Mucosa of rectum (tissue), 2 donors: ENCODE measurements at regions not wholly inside any gene's neighbourhood (a gene's known extent, or its start where the extent isn't known, plus 50 kb on each side); places are given as distances from the start of the nearest gene placed in this dataset.
A peak's percentile ranks its signal among the peaks of the same experiment; 100 is the strongest.

Experiments
- H3K27ac ChIP-seq, 2 donors: one replicate each; pipeline ENCODE4 v1.7.0; 2013; ENCODE audit warnings: inconsistent platforms in 2 of 2, low read depth in 2 of 2, low read length in 2 of 2
- H3K27me3 ChIP-seq, 2 donors: one replicate each; pipeline ENCODE4 v1.7.0; 2013; ENCODE audit warnings: low read length in 2 of 2; ENCODE audit not compliant: control insufficient read depth in 2 of 2, insufficient read depth in 2 of 2
- H3K36me3 ChIP-seq, 2 donors: one replicate each; pipeline ENCODE4 v1.7.0; 2013; ENCODE audit warnings: low read length in 2 of 2; ENCODE audit not compliant: control insufficient read depth in 2 of 2, insufficient read depth in 2 of 2
- H3K4me1 ChIP-seq, 2 donors: one replicate each; pipeline ENCODE4 v1.7.0; 2013; ENCODE audit warnings: low read length in 2 of 2, mild to moderate bottlenecking in 1 of 2; ENCODE audit not compliant: control insufficient read depth in 2 of 2, insufficient read depth in 2 of 2
- H3K4me3 ChIP-seq, 2 donors: one replicate each; pipeline ENCODE4 v1.7.0; 2013; ENCODE audit warnings: low read length in 2 of 2
- H3K9ac ChIP-seq, 2 donors: one replicate each; pipeline ENCODE4 v1.7.0; 2013; ENCODE audit warnings: low read length in 2 of 2, low read depth in 1 of 2, mild to moderate bottlenecking in 1 of 2
- H3K9me3 ChIP-seq, 2 donors: one replicate each; pipeline ENCODE4 v1.7.0; 2013; ENCODE audit warnings: low read length in 2 of 2; ENCODE audit not compliant: control insufficient read depth in 2 of 2
- donor health status: healthy.
- donor health status: Normal muscosa, but diverticular disease.

DNA sequence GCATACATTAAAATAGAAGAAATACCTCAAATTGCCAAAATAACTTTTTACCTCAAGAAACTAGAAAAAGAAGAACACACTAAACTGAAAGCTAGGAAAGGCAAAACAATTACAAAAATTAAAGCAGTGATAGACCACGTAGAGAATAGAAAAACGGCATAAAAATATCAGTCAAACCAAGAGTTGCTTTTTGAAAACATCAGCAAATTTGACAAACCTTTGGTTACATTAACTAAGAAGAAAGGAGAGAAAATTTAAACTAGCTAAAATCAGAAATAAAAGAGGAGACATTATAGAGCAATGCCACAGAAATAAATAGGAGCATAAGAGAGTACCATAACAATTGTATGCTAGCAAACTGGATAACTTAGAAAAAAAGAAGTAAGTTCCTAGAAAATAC lies 553.8 kb downstream of the CCER1 start:
- Histone ChIP-seq H3K27ac (no peak overlapping the region), H3K36me3 (no peaks in the 10 kb centered on the region), H3K27me3 (no peaks in the 10 kb centered on the region), H3K4me1 (peaks cover 0 to 4% of the 10 kb centered on the region in 2 donors), H3K4me3 (no peak overlapping the region), H3K9ac (no peak overlapping the region), H3K9me3 (no peaks in the 10 kb centered on the region)

DNA sequence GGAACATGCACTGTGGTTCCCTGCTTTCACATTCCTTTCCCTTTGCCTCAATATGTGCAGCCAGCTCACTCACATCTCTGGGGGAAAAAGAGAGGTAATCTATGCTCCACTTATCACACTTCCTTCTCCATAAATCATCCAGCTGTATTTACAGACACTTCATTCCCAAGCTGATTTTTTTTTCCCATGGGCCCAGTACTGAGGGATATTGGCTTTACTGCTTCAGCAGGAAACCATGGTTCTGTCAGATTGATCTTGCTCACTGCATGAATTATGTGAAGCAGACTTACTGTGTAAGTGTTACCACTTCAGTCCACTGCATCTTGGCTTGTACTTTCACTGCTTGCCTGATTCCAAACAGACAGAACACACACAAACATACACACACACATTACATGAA lies 555.6 kb downstream of the CCER1 start:
- no peak overlapping the region for H3K27ac ChIP-seq
- no peaks in the 10 kb centered on the region for H3K9me3 ChIP-seq
- peaks cover 0 to 4% of the 10 kb centered on the region in 2 donors for H3K4me1 ChIP-seq
- no peaks in the 10 kb centered on the region for H3K27me3 ChIP-seq
- no peak overlapping the region for H3K9ac ChIP-seq
- H3K4me3 ChIP-seq: no peak overlapping the region
- no peaks in the 10 kb centered on the region for H3K36me3 ChIP-seq

DNA sequence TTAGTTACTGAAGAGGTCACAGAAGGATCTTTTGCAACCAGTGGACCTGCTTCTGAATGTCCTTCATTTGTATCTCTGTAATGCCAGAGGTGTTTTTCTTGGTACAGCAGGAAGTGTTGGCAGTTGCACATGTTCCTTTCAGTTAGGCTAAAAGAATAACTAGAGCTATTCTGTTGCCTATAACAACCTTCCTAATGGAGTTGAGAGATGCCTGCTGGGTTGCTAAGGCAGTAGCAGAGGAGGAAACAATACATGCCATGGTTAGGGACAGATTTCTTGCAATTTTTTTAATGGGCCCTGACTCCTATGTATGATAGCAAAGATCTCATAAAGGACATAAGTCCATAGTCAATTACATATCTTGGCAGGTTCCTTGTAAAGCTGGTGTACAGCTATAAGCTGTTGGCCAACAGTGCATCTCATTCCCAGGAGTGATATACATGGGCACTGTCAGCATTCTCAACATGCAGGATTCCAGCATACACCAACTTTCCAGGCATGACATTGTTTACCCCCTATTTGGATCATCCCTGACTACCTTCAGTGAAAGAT lies 556.6 kb downstream of the CCER1 start:
- Histone ChIP-seq H3K9ac (no peak overlapping the region), H3K27me3 (no peaks in the 10 kb centered on the region), H3K27ac (no peak overlapping the region), H3K9me3 (no peaks in the 10 kb centered on the region), H3K4me1 (peaks cover 0 to 4% of the 10 kb centered on the region in 2 donors), H3K36me3 (no peaks in the 10 kb centered on the region), H3K4me3 (no peak overlapping the region)

DNA sequence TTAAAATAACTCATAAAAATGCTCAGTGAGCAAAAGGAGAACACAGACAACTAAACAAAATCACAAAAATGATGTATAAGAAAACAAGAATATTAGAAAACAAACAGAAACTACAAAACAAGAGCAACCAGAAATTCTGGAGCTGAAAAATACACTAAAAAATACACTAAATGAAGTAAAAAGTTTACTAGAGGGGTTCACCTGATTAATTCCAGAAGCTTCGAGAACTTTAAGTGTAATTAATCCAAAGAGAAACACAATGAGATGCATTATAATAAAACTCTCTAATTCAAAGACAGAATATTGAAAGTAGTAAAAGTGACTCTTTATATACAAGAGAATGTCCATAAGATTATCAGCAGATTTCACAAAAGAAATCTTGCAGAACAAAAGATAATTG lies 558.4 kb downstream of the CCER1 start:
- no peaks in the 10 kb centered on the region for H3K27me3 ChIP-seq
- H3K4me1 ChIP-seq: peaks cover 0 to 4% of the 10 kb centered on the region in 2 donors
- no peaks in the 10 kb centered on the region for H3K36me3 ChIP-seq

DNA sequence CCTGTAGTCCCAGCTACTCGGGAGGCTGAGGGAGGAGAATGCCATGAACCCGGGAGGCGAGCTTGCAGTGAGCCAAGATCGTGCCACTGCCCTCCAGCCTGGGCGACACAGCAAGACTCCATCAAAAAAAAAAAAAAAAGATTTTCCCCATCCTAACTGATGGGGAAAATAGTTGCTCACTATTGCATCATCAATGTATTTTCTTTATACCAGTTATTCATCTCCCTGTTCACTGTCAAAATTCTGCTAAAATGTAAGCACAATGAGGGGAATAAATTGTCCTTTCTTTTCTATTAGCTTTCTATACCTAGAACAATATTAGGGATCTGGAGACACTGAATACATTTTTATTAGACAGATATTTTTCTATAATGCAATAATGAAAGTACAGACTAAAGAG lies 561.3 kb downstream of the CCER1 start:
- H3K4me3 ChIP-seq: no peak overlapping the region
- no peaks in the 10 kb centered on the region for H3K4me1 ChIP-seq

More for the DNA sequence above, 558.4 kb downstream of the CCER1 start:
- Histone ChIP-seq H3K9me3 (no peaks in the 10 kb centered on the region), H3K4me3 (no peak overlapping the region), H3K9ac (no peak overlapping the region), H3K27ac (no peak overlapping the region)

DNA sequence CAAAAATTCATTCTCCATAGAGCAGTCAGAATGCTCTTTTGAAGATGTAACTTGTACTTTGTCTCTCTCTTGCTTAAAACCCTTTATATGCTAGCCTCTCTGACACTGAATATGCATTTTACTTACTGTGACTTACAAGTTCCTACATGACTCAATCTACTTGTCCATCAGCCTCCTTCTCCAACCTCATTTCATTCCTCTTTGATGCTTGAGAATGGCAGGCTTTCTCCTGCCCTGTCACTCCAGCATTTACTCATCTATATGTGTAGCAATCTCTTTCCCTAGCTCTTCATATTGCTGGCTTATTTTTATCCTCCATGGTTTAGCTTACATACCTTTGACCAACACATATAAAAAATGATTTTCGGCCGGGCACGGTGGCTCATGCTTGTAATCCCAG lies 561.9 kb downstream of the CCER1 start:
- no peak overlapping the region for H3K9ac ChIP-seq
- no peak overlapping the region for H3K27ac ChIP-seq
- H3K4me1 ChIP-seq: no peaks in the 10 kb centered on the region
- no peaks in the 10 kb centered on the region for H3K36me3 ChIP-seq
- H3K27me3 ChIP-seq: no peaks in the 10 kb centered on the region
- no peak overlapping the region for H3K4me3 ChIP-seq
- H3K9me3 ChIP-seq: no peaks in the 10 kb centered on the region

More for the DNA sequence above, 561.3 kb downstream of the CCER1 start:
- H3K27ac ChIP-seq: no peak overlapping the region
- no peaks in the 10 kb centered on the region for H3K9me3 ChIP-seq
- no peak overlapping the region for H3K9ac ChIP-seq
- H3K27me3 ChIP-seq: no peaks in the 10 kb centered on the region
- H3K36me3 ChIP-seq: no peaks in the 10 kb centered on the region

DNA sequence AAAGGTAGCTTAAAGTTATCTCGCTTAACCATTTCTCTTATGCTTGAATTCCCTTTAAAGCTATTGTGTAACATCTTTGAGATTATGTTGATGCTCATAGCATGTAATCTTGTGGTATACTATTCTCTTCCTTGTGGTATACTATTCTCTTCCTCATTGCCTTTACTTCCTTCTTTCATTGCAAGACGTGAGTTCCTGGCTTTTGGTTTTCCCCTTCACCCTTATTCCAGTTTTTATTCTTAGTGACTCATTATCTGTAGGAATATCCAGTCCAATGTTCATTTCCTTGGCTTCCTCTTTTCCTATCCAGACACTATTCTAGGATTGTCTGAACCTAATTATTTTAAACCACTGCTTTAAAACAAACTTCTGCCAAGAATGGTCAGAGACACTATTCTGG lies 564.0 kb downstream of the CCER1 start:
- Histone ChIP-seq H3K36me3 (no peaks in the 10 kb centered on the region), H3K9ac (no peak overlapping the region), H3K27ac (peak overlapping the region in 1 of 2 donors; percentile 6), H3K4me1 (no peaks in the 10 kb centered on the region), H3K27me3 (no peaks in the 10 kb centered on the region), H3K4me3 (no peak overlapping the region), H3K9me3 (no peaks in the 10 kb centered on the region)

DNA sequence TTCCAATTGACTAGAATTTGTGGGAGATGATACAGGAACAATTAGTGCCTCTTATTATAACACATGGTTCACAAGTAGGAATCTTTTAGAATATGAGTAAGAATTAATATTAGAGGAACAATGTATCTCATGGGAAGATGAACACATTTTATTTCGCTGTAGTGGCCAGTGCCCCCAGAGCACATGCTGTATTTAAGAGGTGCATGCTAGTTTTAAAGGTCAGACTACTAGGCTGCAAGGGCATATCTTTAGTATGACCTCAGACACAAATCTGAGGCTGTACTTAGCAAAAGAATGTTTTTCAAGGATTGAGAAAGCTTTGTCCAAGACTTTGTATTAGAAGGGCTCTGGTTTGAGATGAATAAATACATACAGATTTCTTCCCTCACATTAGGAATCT lies 586.9 kb downstream of the CCER1 start:
- H3K36me3 ChIP-seq: no peaks in the 10 kb centered on the region
- no peaks in the 10 kb centered on the region for H3K27me3 ChIP-seq
- H3K9ac ChIP-seq: no peak overlapping the region
- no peak overlapping the region for H3K27ac ChIP-seq
- H3K4me1 ChIP-seq: no peaks in the 10 kb centered on the region
- H3K4me3 ChIP-seq: no peak overlapping the region
- H3K9me3 ChIP-seq: no peaks in the 10 kb centered on the region

DNA sequence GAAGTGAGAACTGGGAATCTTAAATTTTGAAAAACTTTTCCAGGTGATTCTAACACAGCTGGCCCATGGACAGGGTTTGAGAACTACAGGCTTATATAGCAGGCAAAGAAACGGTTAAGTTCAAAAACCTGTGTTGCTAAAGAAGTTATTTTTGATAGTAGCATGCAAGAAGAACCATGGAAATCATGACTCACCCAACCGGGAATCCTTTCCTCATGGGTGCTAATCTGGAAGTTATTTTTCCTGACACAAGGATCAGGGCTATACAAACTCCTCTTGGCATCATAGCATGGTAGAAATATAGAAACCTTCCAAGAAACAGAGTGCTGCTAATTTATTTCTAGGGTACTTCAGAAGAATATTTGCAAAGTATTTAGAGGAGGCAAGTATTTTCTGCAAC lies 588.7 kb downstream of the CCER1 start:
- Histone ChIP-seq H3K27ac (no peak overlapping the region), H3K36me3 (no peaks in the 10 kb centered on the region), H3K27me3 (no peaks in the 10 kb centered on the region), H3K9me3 (no peaks in the 10 kb centered on the region), H3K4me1 (no peaks in the 10 kb centered on the region), H3K4me3 (no peak overlapping the region), H3K9ac (no peak overlapping the region)

DNA sequence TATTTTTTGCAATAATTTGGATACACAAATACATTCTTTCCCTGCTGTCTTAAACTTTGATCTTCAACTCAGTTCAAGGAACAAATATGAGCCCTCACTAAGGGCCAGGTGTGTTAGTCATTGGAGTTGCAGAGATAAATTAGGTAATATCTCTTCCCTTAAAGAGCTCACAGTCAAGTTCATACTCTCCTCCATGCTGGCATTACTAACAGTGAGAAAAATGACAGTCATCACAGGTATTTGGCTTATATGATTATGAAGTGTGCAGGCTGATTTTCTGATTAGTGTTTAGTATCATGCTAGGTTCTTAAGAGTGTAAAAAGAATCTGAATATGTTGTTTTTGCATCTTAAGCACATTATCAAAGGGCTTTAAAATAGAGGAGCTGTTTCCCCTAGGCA lies 594.7 kb downstream of the CCER1 start:
- Histone ChIP-seq H3K36me3 (no peaks in the 10 kb centered on the region), H3K4me1 (no peaks in the 10 kb centered on the region), H3K27me3 (no peaks in the 10 kb centered on the region), H3K4me3 (no peak overlapping the region), H3K9ac (no peak overlapping the region), H3K27ac (no peak overlapping the region), H3K9me3 (no peaks in the 10 kb centered on the region)
